Type B pancreatic cell (in vitro differentiated cells): ENCODE measurements at regions not wholly inside any gene's neighbourhood (a gene's known extent, or its start where the extent isn't known, plus 50 kb on each side); places are given as distances from the start of the nearest gene placed in this dataset.
"Not testable (repeated sequence)": the region's sequence is repeated elsewhere in the genome, so short reads cannot be mapped to it uniquely, and the experiment has no call there.

Experiments used
- DNase-seq: peaks from one replicate; pipeline ENCODE4 v3.0.0; 2021; ENCODE audit warnings: mixed read lengths; ENCODE audit not compliant: unreplicated experiment; ENCODE audit errors: extremely low spot score
- H3K27ac Mint-ChIP-seq: 2 replicates; pipeline ENCODE4 v1.8.0; 2021; ENCODE audit warnings: mild to moderate bottlenecking, mixed read lengths
- H3K27me3 Mint-ChIP-seq: 2 replicates; pipeline ENCODE4 v1.8.0; 2021; ENCODE audit warnings: mixed read lengths
- H3K36me3 Mint-ChIP-seq: 2 replicates; pipeline ENCODE4 v1.8.0; 2021; ENCODE audit warnings: mixed read lengths
- H3K4me1 Mint-ChIP-seq: one replicate; pipeline ENCODE4 v1.8.0; 2021; ENCODE audit warnings: mixed read lengths; ENCODE audit not compliant: unreplicated experiment
- H3K4me3 Mint-ChIP-seq: 2 replicates; pipeline ENCODE4 v1.8.0; 2021; ENCODE audit warnings: mild to moderate bottlenecking, mixed read lengths
- H3K9me3 Mint-ChIP-seq: 2 replicates; pipeline ENCODE4 v1.8.0; 2021; ENCODE audit warnings: mixed read lengths
- CTCF ChIP-seq: fragments of 200-600 bp; sonication (generic); conservative IDR thresholded peaks from 2 replicates; pipeline ENCODE4 v1.5.0; 2021; ENCODE audit warnings: antibody characterized with exemption, mild to moderate bottlenecking

DNA sequence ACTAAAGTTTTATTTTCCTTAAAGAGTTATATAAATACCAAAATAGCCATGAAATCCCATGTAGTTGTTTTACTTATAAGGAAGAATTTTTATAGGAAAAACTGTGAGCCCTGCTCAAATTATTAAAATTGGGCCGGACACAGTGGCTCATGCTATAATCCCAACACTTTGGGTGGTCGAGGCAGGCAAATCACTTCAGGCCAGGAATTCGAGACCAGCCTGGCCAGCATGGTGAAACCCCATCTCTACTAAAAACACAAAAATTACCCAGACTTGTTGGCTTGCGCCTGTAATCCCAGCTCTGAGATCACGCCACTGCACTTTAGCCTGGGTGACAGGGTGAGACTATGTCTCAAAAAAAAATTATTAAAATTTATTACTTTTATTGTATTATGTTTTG lies 149.3 kb downstream of the MRPL39 start:
- Mint-ChIP-seq H3K36me3 (no peaks in the 10 kb centered on the region), H3K27ac (no peak overlapping the region), H3K4me1 (no peaks in the 10 kb centered on the region), H3K9me3 (no peaks in the 10 kb centered on the region), H3K27me3 (no peaks in the 10 kb centered on the region), H3K4me3 (no peak overlapping the region)
- no peak for TF ChIP-seq CTCF
- DNase-seq: no peak

GRCh38 chr21:25457411-25457810 lies 149.9 kb downstream of the MRPL39 start:
- Mint-ChIP-seq H3K4me1 (no peaks in the 10 kb centered on the region), H3K9me3 (no peaks in the 10 kb centered on the region), H3K4me3 (no peak overlapping the region), H3K27ac (no peak overlapping the region), H3K36me3 (no peaks in the 10 kb centered on the region), H3K27me3 (no peaks in the 10 kb centered on the region)
- DNase-seq: no peak
- no peak for TF ChIP-seq CTCF

- no peak for DNase-seq
- Mint-ChIP-seq H3K4me1 (no peaks in the 10 kb centered on the region), H3K27ac (no peak overlapping the region), H3K9me3 (no peaks in the 10 kb centered on the region), H3K27me3 (no peaks in the 10 kb centered on the region), H3K4me3 (no peak overlapping the region), H3K36me3 (no peaks in the 10 kb centered on the region)
- TF ChIP-seq CTCF: no peak
Observed at GRCh38 chr21:25456672-25457071, 150.6 kb downstream of the MRPL39 start.

DNA sequence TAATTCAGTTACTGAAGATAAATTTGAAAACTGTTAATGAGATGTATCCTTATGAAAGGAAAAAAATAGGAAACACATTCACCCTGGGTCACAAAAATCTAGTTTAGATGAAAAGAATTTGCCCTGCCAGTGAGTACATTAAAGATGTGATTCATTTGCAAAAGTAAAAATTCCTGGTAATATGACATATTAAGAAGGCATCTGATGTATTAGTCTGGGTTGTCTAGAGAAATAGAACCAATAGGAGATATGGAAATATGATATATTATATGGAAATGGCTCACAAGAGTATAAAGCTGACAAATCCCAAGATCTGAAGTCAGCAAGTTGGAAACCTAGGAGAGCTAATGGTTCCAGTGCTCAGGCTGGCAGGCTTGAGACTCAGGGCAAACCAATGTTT lies 153.8 kb downstream of the MRPL39 start:
- Mint-ChIP-seq H3K9me3 (no peaks in the 10 kb centered on the region), H3K4me1 (no peaks in the 10 kb centered on the region), H3K4me3 (no peak overlapping the region), H3K27ac (no peak overlapping the region), H3K36me3 (no peaks in the 10 kb centered on the region), H3K27me3 (no peaks in the 10 kb centered on the region)
- TF ChIP-seq CTCF: no peak
- no peak for DNase-seq

DNA sequence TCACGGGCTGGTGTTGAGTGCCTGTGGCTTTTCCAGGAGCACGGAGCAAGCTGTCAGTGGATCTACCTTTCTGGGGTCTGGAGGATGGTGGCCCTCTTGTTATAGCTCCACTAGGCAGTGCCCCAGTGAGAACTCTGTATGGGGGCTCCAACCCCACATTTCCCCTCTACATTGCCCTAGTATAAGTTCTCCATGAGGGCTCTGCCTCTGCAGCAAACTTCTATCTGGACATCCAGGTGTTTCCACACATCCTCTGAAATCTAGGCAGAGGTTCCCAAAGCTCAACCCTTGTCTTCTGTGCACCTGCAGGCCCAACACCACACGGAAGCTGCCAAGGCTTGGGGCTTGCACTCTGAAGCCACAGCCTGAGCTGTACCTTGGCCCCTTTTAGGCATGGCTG lies 157.3 kb downstream of the MRPL39 start:
- no peaks in the 10 kb centered on the region for H3K27me3 Mint-ChIP-seq
- no peak overlapping the region for H3K27ac Mint-ChIP-seq
- H3K4me1 Mint-ChIP-seq: no peaks in the 10 kb centered on the region
- no peaks in the 10 kb centered on the region for H3K36me3 Mint-ChIP-seq
- no peak overlapping the region for H3K4me3 Mint-ChIP-seq
- TF ChIP-seq CTCF: no peak
- no peaks in the 10 kb centered on the region for H3K9me3 Mint-ChIP-seq
- no peak for DNase-seq

DNA sequence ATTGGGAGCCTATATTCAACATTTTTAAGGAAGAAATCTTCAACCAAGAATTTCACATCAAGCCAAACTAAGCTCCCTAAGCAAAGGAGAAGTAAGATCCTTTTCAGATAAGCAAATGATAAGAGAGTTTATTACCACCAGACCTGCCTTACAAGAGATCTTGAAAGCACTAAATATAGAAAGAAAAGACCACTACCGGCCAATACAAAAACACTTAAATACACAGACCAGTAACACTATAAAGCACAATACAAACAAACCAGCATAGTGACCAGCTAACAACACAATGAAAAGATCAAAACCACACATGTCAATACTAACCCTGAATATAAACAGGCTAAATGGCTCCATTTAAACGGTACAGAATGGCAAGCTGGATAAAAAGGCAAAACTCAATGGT lies 165.4 kb downstream of the MRPL39 start:
- Mint-ChIP-seq H3K9me3 (no peaks in the 10 kb centered on the region), H3K4me3 (no peak overlapping the region), H3K27me3 (no peaks in the 10 kb centered on the region), H3K4me1 (no peaks in the 10 kb centered on the region), H3K27ac (no peak overlapping the region), H3K36me3 (no peaks in the 10 kb centered on the region)
- no peak for TF ChIP-seq CTCF
- no peak for DNase-seq

- H3K36me3 Mint-ChIP-seq, DNase-seq, H3K27ac Mint-ChIP-seq, H3K4me1 Mint-ChIP-seq, H3K9me3 Mint-ChIP-seq, H3K4me3 Mint-ChIP-seq, H3K27me3 Mint-ChIP-seq: not testable (repeated sequence)
Observed at GRCh38 chr21:25437465-25437864, 169.8 kb downstream of the MRPL39 start.
